Endothelial cell (in vitro differentiated cells): ENCODE measurements at regions not wholly inside any gene's neighbourhood (a gene's known extent, or its start where the extent isn't known, plus 50 kb on each side); places are given as distances from the start of the nearest gene placed in this dataset.

Experiments
- DNase-seq: peaks from one replicate; pipeline ENCODE4 v3.0.0; 2021; ENCODE audit warnings: low spot score
- H3K27ac Mint-ChIP-seq: one replicate; pipeline ENCODE4 v1.8.0; 2021; ENCODE audit warnings: mixed read lengths, inconsistent platforms; ENCODE audit not compliant: unreplicated experiment
- H3K27me3 Mint-ChIP-seq: one replicate; pipeline ENCODE4 v1.8.0; 2021; ENCODE audit warnings: mild to moderate bottlenecking, moderate library complexity, mixed read lengths, inconsistent platforms; ENCODE audit not compliant: unreplicated experiment
- H3K36me3 Mint-ChIP-seq: one replicate; pipeline ENCODE4 v1.8.0; 2021; ENCODE audit warnings: mild to moderate bottlenecking, low read depth, mixed read lengths, inconsistent platforms; ENCODE audit not compliant: unreplicated experiment
- H3K4me1 Mint-ChIP-seq: one replicate; pipeline ENCODE4 v1.8.0; 2021; ENCODE audit warnings: mild to moderate bottlenecking, mixed read lengths, inconsistent platforms; ENCODE audit not compliant: unreplicated experiment
- H3K4me3 Mint-ChIP-seq: one replicate; pipeline ENCODE4 v1.8.0; 2021; ENCODE audit warnings: mild to moderate bottlenecking, mixed read lengths, inconsistent platforms; ENCODE audit not compliant: unreplicated experiment
- H3K9me3 Mint-ChIP-seq: one replicate; pipeline ENCODE4 v1.8.0; 2021; ENCODE audit warnings: mixed read lengths, inconsistent platforms; ENCODE audit not compliant: unreplicated experiment
- TF ChIP-seq, protein P1 (sequence below): fragments of 200-600 bp; sonication (generic); IDR thresholded peaks from one replicate; pipeline ENCODE4 v1.5.0; 2021; ENCODE audit warnings: antibody characterized with exemption; ENCODE audit not compliant: unreplicated experiment

DNA sequence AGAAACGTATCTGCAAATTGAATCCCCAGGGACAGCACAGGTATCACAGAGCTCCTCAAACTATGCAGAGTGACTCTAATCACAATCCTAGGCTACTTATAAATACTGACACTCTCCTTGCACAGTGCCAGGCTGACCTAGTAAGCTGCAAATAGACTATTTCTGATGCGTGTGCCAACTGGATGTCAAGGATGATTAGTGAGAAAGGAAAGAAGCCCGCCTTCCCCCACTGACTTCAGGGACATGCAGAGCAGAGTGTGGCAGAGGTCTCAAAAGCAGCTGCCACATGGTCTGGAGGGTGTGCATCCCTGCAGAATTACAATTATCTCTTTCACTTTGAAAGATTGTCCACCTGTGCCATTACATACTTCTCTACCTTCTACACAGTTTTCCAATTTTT is 235.6 kb downstream of the CPS1 start:
- TF ChIP-seq, protein P1, sequence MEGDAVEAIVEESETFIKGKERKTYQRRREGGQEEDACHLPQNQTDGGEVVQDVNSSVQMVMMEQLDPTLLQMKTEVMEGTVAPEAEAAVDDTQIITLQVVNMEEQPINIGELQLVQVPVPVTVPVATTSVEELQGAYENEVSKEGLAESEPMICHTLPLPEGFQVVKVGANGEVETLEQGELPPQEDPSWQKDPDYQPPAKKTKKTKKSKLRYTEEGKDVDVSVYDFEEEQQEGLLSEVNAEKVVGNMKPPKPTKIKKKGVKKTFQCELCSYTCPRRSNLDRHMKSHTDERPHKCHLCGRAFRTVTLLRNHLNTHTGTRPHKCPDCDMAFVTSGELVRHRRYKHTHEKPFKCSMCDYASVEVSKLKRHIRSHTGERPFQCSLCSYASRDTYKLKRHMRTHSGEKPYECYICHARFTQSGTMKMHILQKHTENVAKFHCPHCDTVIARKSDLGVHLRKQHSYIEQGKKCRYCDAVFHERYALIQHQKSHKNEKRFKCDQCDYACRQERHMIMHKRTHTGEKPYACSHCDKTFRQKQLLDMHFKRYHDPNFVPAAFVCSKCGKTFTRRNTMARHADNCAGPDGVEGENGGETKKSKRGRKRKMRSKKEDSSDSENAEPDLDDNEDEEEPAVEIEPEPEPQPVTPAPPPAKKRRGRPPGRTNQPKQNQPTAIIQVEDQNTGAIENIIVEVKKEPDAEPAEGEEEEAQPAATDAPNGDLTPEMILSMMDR = no peak
- H3K9me3 Mint-ChIP-seq = no peaks in the 10 kb centered on the region
- no peak overlapping the region for H3K27ac Mint-ChIP-seq
- H3K4me1 Mint-ChIP-seq = no peaks in the 10 kb centered on the region
- H3K4me3 Mint-ChIP-seq = no peak overlapping the region
- peaks cover 3% of the 10 kb centered on the region for H3K27me3 Mint-ChIP-seq
- DNase-seq = no peak
- H3K36me3 Mint-ChIP-seq = no peaks in the 10 kb centered on the region

DNA sequence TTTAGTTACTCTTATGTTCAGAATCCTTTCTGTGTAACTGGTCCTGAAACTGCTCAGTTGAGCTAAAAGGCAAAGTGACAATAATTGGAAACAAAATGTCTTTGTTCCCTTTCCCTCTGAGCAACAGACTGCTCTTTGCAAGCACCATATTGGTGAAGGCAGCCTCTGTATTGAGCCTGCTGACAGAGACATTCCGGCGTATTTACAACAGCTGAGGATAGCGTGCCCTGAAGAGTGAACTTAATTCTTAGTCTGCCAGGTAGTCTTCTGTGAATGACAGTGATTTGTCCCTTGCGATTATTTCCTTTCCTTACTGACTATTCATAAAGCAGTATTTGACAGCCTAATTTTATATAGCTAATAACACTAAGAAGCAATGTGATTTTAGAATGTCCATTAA is 239.1 kb downstream of the CPS1 start:
- H3K4me1 Mint-ChIP-seq = no peaks in the 10 kb centered on the region
- no peaks in the 10 kb centered on the region for H3K36me3 Mint-ChIP-seq
- peaks cover 3% of the 10 kb centered on the region for H3K27me3 Mint-ChIP-seq
- no peak overlapping the region for H3K4me3 Mint-ChIP-seq
- no peak overlapping the region for H3K27ac Mint-ChIP-seq
- no peak for DNase-seq
- TF ChIP-seq, protein P1 = no peak
- H3K9me3 Mint-ChIP-seq = no peaks in the 10 kb centered on the region

DNA sequence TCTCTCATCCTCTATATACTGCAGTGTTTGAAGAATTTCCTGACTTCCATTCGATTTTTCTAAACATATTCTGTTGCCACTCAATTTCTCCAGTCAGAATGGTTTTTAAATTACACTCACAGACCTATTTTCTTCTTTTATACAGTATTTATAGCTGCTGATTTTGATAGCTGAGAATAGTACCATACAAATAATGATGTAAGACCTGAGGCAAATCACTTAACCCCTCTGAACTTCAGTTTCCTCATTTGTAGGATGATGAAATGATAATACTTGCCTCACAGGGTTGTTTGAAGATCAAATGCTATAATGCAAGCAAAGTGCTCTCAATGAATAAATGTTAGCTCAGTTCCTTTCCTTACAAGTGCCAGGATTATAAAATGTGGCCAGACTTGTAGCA is 241.8 kb downstream of the CPS1 start:
- no peaks in the 10 kb centered on the region for H3K36me3 Mint-ChIP-seq
- TF ChIP-seq, protein P1 = no peak
- H3K9me3 Mint-ChIP-seq = no peaks in the 10 kb centered on the region
- H3K27ac Mint-ChIP-seq = no peak overlapping the region
- no peaks in the 10 kb centered on the region for H3K4me1 Mint-ChIP-seq
- no peak overlapping the region for H3K4me3 Mint-ChIP-seq
- DNase-seq = no peak
- peaks cover 2% of the 10 kb centered on the region for H3K27me3 Mint-ChIP-seq

DNA sequence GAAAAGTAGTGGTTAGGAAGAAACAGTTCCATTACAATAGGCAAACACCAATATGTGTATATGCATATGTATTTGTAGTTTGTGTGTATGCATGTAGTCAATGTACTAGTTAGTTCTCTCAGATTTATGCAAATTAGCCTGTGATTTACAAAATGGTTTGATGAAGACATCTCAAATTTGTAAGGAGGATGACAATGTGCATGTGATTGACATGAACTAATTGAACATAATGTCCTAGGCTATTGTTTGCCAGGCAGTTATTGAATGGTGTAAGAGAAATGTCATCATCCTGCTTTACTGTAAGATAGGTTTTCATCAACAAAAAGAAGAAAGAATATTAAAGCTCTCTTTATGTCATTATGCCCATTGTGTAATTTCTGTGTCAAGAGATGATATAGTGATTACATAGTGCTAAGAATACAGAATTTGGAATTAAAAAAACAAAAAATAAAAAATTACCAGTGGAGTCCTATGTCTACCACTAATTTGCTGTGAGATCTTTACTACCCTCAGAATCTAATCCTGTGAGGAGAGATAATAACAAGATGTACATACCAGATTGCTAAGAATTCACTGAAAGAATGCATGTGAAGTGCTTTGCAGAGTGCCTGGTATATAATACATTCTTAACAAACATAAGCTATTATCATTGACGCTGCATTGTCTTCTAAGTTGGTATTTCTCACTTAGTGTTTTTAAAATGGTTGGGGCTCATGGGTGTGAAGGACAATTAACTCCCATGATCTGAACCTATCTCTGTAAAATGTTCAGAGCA is 258.0 kb downstream of the CPS1 start:
- Mint-ChIP-seq H3K27me3 (no peaks in the 10 kb centered on the region), H3K4me3 (no peak overlapping the region), H3K4me1 (peaks cover 3% of the 10 kb centered on the region), H3K27ac (no peak overlapping the region), H3K36me3 (no peaks in the 10 kb centered on the region), H3K9me3 (no peaks in the 10 kb centered on the region)
- TF ChIP-seq, protein P1 = no peak
- no peak for DNase-seq

DNA sequence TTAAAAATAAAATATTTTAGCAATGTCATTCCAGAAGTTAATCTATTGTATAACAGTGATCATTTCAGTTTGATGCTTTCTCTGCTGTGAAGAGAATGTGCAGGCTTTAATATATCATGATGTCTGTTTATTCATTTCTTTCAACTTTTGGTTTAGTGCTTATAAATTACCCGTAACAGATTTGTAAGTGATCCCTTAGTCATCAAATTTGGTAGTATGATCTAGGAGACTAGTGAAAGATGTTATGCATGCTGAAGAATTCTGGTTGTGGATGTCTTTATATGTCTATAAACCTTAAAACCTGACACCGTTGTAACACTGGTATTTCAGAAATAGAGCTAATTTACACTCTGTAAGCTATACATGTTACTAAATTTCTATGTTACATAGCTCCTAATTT is 260.4 kb downstream of the CPS1 start:
- DNase-seq = no peak
- Mint-ChIP-seq H3K36me3 (no peaks in the 10 kb centered on the region), H3K9me3 (no peaks in the 10 kb centered on the region), H3K27me3 (peaks cover 1% of the 10 kb centered on the region), H3K4me1 (peaks cover 3% of the 10 kb centered on the region), H3K27ac (no peak overlapping the region), H3K4me3 (no peak overlapping the region)
- TF ChIP-seq, protein P1 = no peak
